Endothelial cell of umbilical vein (primary cell): ENCODE measurements at regions not wholly inside any gene's neighbourhood (a gene's known extent, or its start where the extent isn't known, plus 50 kb on each side); places are given as distances from the start of the nearest gene placed in this dataset.

ENCODE experiments used
- BruUV-seq: library from RNA; stranded (reverse); fragments of 400-500 nt; replicated peaks from 2 replicates; lab custom pipeline; 2021; lab: Mats Ljungman, UMichigan
- CTCF ChIA-PET: fragments of 300-600, 350-600 bp; sonication (Branson Sonifier 250); formaldehyde crosslinking; loops from one replicate; lab custom pipeline; 2021; ENCODE audit warnings: antibody characterized with exemption, inconsistent platforms; lab: Charles Lee
- POLR2A ChIA-PET: fragments of 300-600, 350-600 bp; sonication (Branson Sonifier 250); formaldehyde crosslinking; loops from one replicate; lab custom pipeline; 2021; ENCODE audit warnings: antibody characterized with exemption, inconsistent platforms; lab: Charles Lee
- DNase-seq: peaks from one replicate; pipeline ENCODE4 v3.0.0-alpha.2; 2011; ENCODE audit warnings: low read depth, low spot score
- FAIRE-seq: peaks from 2 replicates; lab custom pipeline; 2011; peaks lifted over from hg19 to GRCh38; lab: Jason Lieb, UNC
- H2AFZ ChIP-seq: 2 replicates; pipeline ENCODE4 v1.6.0; 2012; ENCODE audit warnings: low read depth, low read length, control low read depth, inconsistent platforms
- H3K27ac ChIP-seq: 2 replicates; pipeline ENCODE4 v1.5.1; 2011; ENCODE audit warnings: low read depth, mild to moderate bottlenecking, control low read depth, low read length, moderate library complexity; ENCODE audit not compliant: insufficient read depth
- H3K27me3 ChIP-seq, 2 experiments: 2 replicates each; pipeline versions ENCODE4 v1.6.0 to v1.6.1; 2011; ENCODE audit warnings: low read length in 2 of 2, mixed read lengths in 1 of 2; ENCODE audit not compliant: control insufficient read depth in 2 of 2, insufficient read depth in 2 of 2
- H3K36me3 ChIP-seq, 2 experiments: 2 replicates in 1 of 2; 3 replicates in 1 of 2; pipeline ENCODE4 v1.5.1; 2011; ENCODE audit warnings: low read length in 2 of 2, mild to moderate bottlenecking in 1 of 2, moderate library complexity in 1 of 2; ENCODE audit not compliant: control insufficient read depth in 2 of 2, insufficient read depth in 2 of 2; ENCODE audit errors: extremely low read depth in 1 of 2
- H3K4me1 ChIP-seq: 3 replicates; pipeline ENCODE4 v1.5.1; 2011; ENCODE audit warnings: mild to moderate bottlenecking, low read length; ENCODE audit not compliant: control insufficient read depth, insufficient read depth; ENCODE audit errors: extremely low read depth
- H3K4me2 ChIP-seq: 2 replicates; pipeline ENCODE4 v1.6.1; 2011; ENCODE audit warnings: low read length, control low read depth, mixed read lengths; ENCODE audit not compliant: insufficient read depth
- H3K4me3 ChIP-seq, 3 experiments: fragments of 200-600 bp in 1 of 3; sonication (generic), shearing (Covaris generic) in 1 of 3; replicated peaks in 1 of 3; 2 replicates each; pipeline ENCODE4 v1.5.1; 2011 to 2016; ENCODE audit warnings: control low read depth in 3 of 3, low read length in 3 of 3, mild to moderate bottlenecking in 2 of 3, inconsistent platforms in 1 of 3, low read depth in 1 of 3, moderate library complexity in 1 of 3; ENCODE audit not compliant: insufficient read depth in 1 of 3
- H3K79me2 ChIP-seq: 2 replicates; pipeline ENCODE4 v1.6.0; 2012; ENCODE audit warnings: low read length, inconsistent platforms; ENCODE audit not compliant: control insufficient read depth, insufficient read depth
- H3K9ac ChIP-seq: replicated peaks from 2 replicates; pipeline ENCODE3; 2011; ENCODE audit warnings: low read length, control low read depth; ENCODE audit not compliant: insufficient read depth; ENCODE audit errors: extremely low read depth
- H3K9me1 ChIP-seq: replicated peaks from 3 replicates; pipeline ENCODE4 v1.6.0; 2011; ENCODE audit warnings: mild to moderate bottlenecking, low read length; ENCODE audit not compliant: control insufficient read depth, insufficient read depth; ENCODE audit errors: extremely low read depth
- H3K9me3 ChIP-seq: replicated peaks from 2 replicates; pipeline ENCODE4 v1.5.1; 2012; ENCODE audit warnings: low read length, inconsistent platforms; ENCODE audit not compliant: control insufficient read depth, insufficient read depth
- H4K20me1 ChIP-seq: replicated peaks from 2 replicates; pipeline ENCODE3; 2011; ENCODE audit warnings: mild to moderate bottlenecking, low read length; ENCODE audit not compliant: control insufficient read depth, insufficient read depth; ENCODE audit errors: extremely low read depth
- CTCF ChIP-seq, 2 donors: IDR thresholded peaks; 1 replicate in 1 of 2; 2 replicates in 1 of 2; pipeline ENCODE4 v1.5.1; 2011; ENCODE audit warnings: low read length in 2 of 2, mild to moderate bottlenecking in 2 of 2, moderate library complexity in 2 of 2, control low read depth in 1 of 2, inconsistent platforms in 1 of 2, low read depth in 1 of 2; ENCODE audit not compliant: insufficient read depth in 1 of 2; ENCODE audit errors: extremely low read depth in 1 of 2
- EZH2 ChIP-seq: IDR thresholded peaks from 2 replicates; pipeline ENCODE4 v1.6.1; 2012; ENCODE audit warnings: borderline replicate concordance, low read depth, mild to moderate bottlenecking, moderate library complexity, low read length, inconsistent platforms; ENCODE audit not compliant: severe bottlenecking
- FOS ChIP-seq: IDR thresholded peaks from 2 replicates; pipeline ENCODE4 v1.6.1; 2011; ENCODE audit warnings: mild to moderate bottlenecking, low read length, moderate library complexity, borderline replicate concordance; ENCODE audit not compliant: insufficient read depth
- GATA2 ChIP-seq: IDR thresholded peaks from 2 replicates; pipeline ENCODE4 v1.7.0; 2011; ENCODE audit warnings: low read depth, mild to moderate bottlenecking, moderate library complexity, mixed read lengths, low read length; ENCODE audit not compliant: insufficient read length, insufficient read depth
- JUN ChIP-seq: IDR thresholded peaks from 2 replicates; pipeline ENCODE4 v1.6.1; 2011; ENCODE audit warnings: borderline replicate concordance, low read depth; ENCODE audit not compliant: insufficient read length, insufficient read depth
- MAX ChIP-seq: IDR thresholded peaks from 2 replicates; pipeline ENCODE4 v1.6.1; 2011; ENCODE audit not compliant: insufficient read depth, insufficient read length
- MYC ChIP-seq: IDR thresholded peaks from one replicate; pipeline ENCODE4 v1.6.1; 2011; ENCODE audit warnings: mild to moderate bottlenecking, low read depth, low read length
- POLR2A ChIP-seq: IDR thresholded peaks from 2 replicates; pipeline ENCODE4 v1.6.1; 2012; ENCODE audit warnings: low read depth, mild to moderate bottlenecking, control low read depth, low read length
- POLR2AphosphoS5 ChIP-seq: IDR thresholded peaks from 2 replicates; pipeline ENCODE4 v1.6.1; 2012; ENCODE audit warnings: low read depth, mild to moderate bottlenecking, control low read depth, low read length, moderate library complexity; ENCODE audit not compliant: insufficient read depth
- dilution Hi-C: fragments of 300-500 bp; cut with MboI; formaldehyde crosslinking; loops from one replicate; pipeline ENCODE4 v1.15.0; 2019; ENCODE audit warnings: low sequenced_read_pairs; ENCODE audit not compliant: extremely low pct_ligation_motif_present
- intact Hi-C: fragments of 100-400 bp; cut with micrococcal nuclease; formaldehyde crosslinking; loops from one replicate; pipeline ENCODE4 v1.10.0; 2022

GRCh38 chrY:7415157-7415633 lies 503.6 kb upstream of the AMELY start:
- no peak overlapping the region for H2AFZ ChIP-seq
- no peak overlapping the region for H3K4me2 ChIP-seq
- H3K27me3 ChIP-seq = no peaks in the 10 kb centered on the region
- DNase-seq (no peak), FAIRE-seq (no peak)
- no peaks in the 10 kb centered on the region for H3K36me3 ChIP-seq
- CTCF ChIA-PET = no interaction called here
- no TSS peak for BruUV-seq
- H3K9ac ChIP-seq = no peak overlapping the region
- H3K27ac ChIP-seq = no peak overlapping the region
- no peaks in the 10 kb centered on the region for H3K9me1 ChIP-seq
- H3K4me1 ChIP-seq = no peaks in the 10 kb centered on the region
- TF ChIP-seq MYC (no peak), GATA2 (no peak)
- H3K9me3 ChIP-seq = no peaks in the 10 kb centered on the region
- dilution Hi-C loops (no loop called here), intact Hi-C loops (no loop called here)
- H4K20me1 ChIP-seq = no peaks in the 10 kb centered on the region
- no peaks in the 10 kb centered on the region for H3K79me2 ChIP-seq
- POLR2A ChIA-PET = no interaction called here
- no peak overlapping the region for H3K4me3 ChIP-seq

- Histone ChIP-seq H3K36me3 (no peaks in the 10 kb centered on the region), H3K4me2 (no peak overlapping the region), H3K9ac (no peak overlapping the region), H3K9me3 (peaks cover 3% of the 10 kb centered on the region), H3K9me1 (no peaks in the 10 kb centered on the region), H3K27ac (no peak overlapping the region), H3K79me2 (no peaks in the 10 kb centered on the region), H2AFZ (no peak overlapping the region), H4K20me1 (no peaks in the 10 kb centered on the region), H3K4me1 (no peaks in the 10 kb centered on the region), H3K4me3 (no peak overlapping the region), H3K27me3 (no peaks in the 10 kb centered on the region)
- CTCF ChIA-PET = no interaction called here
- dilution Hi-C loops = no loop called here
- FAIRE-seq (no peak), DNase-seq (no peak)
- intact Hi-C loops = no loop called here
- POLR2A ChIA-PET = no interaction called here
- no peak for TF ChIP-seq EZH2
- no peak for TF ChIP-seq POLR2A
- no peak for TF ChIP-seq MYC
- TF ChIP-seq CTCF (IDR thresholded peaks at IDR 0.05; ENCODE audit: extremely low read depth in 1 of 2, insufficient read depth in 1 of 2, low read depth in 1 of 2, low read length in 2 of 2) = no peak
- TF ChIP-seq POLR2AphosphoS5 = no peak
- no peak for TF ChIP-seq FOS
- no peak for TF ChIP-seq JUN
- no peak for TF ChIP-seq MAX
- TF ChIP-seq GATA2 = no peak
- no TSS peak for BruUV-seq
Measured at GRCh38 chrY:7390056-7390455, 478.5 kb upstream of the AMELY start.
